ENCODE measurements at regions not wholly inside any gene's neighbourhood (a gene's known extent, or its start where the extent isn't known, plus 50 kb on each side); places are given as distances from the start of the nearest gene placed in this dataset.

DNA sequence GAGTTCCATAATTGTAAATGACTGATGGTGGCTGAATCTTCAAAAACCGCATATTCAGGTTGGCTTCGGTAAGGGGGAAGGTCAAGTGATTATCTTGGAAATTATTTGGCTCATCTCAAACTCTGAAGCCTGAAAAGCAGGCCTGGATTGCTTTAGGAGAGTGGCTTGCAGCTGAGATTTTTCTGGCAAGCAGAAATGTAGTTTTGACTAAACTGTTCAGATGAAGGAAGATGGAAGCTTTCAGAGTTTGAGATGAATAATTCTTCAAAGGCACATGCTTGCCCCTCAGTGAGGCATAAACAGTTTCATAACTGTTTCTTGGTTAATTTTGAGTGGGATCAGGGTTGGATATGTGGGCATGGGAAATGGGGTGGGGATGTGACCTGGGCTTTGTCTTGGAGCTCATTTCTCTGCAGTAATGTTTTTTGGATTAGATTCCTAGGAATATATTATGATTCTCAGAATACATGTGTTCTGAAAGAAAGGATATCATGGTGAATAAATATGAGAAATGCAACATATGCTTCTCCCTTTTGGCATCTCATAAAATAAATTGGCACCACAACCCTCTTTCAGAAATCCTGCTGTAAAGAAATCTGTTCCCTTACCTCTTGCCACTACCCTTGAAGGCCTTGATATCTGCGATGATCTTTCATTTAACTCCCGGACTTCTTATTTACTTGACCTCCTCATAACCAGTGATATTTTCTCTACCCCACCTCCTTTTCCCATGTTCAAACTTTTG lies 469.2 kb downstream of the ADRA2A start:
- intact Hi-C loops (cut with micrococcal nuclease), result no loop called here
- H3K27me3 ChIP-seq (ENCODE audit: low read depth), result no peaks in the 10 kb centered on the region

DNA sequence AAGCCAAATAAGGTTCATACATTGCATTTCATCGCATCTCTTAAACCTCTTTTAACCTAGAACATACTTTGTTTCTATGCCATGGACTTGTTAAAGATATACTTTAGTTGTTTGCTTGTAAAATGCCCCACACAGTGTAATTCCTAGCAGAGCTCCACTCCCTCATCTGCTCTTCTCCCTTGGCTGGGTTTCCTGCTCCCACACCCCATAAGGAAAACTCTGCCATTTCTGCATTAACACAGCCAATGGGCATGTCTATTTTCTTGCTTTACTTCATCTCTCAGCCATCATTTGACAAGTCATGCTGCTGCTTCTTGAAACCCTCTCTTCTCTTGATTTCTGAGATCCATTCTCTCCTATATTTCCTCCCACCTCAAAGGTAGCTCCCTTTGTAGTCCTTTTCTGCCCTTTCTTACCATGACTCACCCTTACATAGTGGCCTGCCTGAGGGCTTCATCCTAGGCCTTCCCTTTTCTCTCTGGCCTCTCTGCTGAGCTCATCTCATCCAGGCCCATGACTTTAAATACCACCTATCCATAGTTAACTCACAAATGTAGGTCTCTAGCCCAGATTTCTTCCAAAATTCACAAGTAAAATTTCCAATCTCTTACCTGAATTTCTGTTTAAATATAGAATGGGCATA lies 471.4 kb downstream of the ADRA2A start:
- DNase-seq, result no peak
- H3K4me3 ChIP-seq, result no peak overlapping the region
- H3K4me1 ChIP-seq, result no peaks in the 10 kb centered on the region
- H3K27ac ChIP-seq (replicated peaks), result no peak overlapping the region
- no peaks in the 10 kb centered on the region for H3K36me3 ChIP-seq
- TF ChIP-seq, protein P1, sequence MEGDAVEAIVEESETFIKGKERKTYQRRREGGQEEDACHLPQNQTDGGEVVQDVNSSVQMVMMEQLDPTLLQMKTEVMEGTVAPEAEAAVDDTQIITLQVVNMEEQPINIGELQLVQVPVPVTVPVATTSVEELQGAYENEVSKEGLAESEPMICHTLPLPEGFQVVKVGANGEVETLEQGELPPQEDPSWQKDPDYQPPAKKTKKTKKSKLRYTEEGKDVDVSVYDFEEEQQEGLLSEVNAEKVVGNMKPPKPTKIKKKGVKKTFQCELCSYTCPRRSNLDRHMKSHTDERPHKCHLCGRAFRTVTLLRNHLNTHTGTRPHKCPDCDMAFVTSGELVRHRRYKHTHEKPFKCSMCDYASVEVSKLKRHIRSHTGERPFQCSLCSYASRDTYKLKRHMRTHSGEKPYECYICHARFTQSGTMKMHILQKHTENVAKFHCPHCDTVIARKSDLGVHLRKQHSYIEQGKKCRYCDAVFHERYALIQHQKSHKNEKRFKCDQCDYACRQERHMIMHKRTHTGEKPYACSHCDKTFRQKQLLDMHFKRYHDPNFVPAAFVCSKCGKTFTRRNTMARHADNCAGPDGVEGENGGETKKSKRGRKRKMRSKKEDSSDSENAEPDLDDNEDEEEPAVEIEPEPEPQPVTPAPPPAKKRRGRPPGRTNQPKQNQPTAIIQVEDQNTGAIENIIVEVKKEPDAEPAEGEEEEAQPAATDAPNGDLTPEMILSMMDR (IDR thresholded peaks at IDR 0.05; ENCODE audit: borderline replicate concordance), result no peak
- intact Hi-C loops (cut with micrococcal nuclease), result no loop called here
- H3K27me3 ChIP-seq (ENCODE audit: low read depth), result no peaks in the 10 kb centered on the region
- H3K9me3 ChIP-seq (replicated peaks), result no peaks in the 10 kb centered on the region

More for the DNA sequence above, 469.2 kb downstream of the ADRA2A start:
- H3K4me3 ChIP-seq, result no peak overlapping the region
- no peaks in the 10 kb centered on the region for H3K9me3 ChIP-seq (replicated peaks)
- no peaks in the 10 kb centered on the region for H3K36me3 ChIP-seq
- no peak for DNase-seq
- TF ChIP-seq, protein P1 (IDR thresholded peaks at IDR 0.05; ENCODE audit: borderline replicate concordance), result no peak
- H3K4me1 ChIP-seq, result no peaks in the 10 kb centered on the region
- no peak overlapping the region for H3K27ac ChIP-seq (replicated peaks)

DNA sequence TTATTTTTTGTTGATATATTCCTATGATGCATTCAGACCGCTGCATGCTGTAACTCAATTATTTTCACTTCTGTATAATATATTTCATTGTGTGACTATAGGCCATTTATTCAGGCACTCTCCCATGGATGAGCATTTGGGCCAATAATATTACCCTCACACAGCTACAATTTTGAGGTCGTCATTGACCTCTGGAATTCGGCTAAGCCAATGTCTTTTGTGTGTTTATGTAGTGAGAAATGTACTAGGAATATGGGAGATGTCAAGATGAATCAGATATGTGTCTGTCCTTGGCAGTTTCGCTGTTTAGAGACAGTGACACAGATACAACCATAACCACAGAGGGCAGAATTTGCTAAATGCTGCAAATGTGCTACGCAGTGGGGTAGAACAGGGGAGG lies 474.2 kb downstream of the ADRA2A start:
- no peaks in the 10 kb centered on the region for H3K36me3 ChIP-seq
- H3K27me3 ChIP-seq (ENCODE audit: low read depth), result no peaks in the 10 kb centered on the region
- no peaks in the 10 kb centered on the region for H3K4me1 ChIP-seq
- H3K9me3 ChIP-seq (replicated peaks), result no peaks in the 10 kb centered on the region
- intact Hi-C loops (cut with micrococcal nuclease), result no loop called here
- H3K27ac ChIP-seq (replicated peaks), result no peak overlapping the region
- TF ChIP-seq, protein P1 (IDR thresholded peaks at IDR 0.05; ENCODE audit: borderline replicate concordance), result no peak
- DNase-seq, result no peak
- no peak overlapping the region for H3K4me3 ChIP-seq

DNA sequence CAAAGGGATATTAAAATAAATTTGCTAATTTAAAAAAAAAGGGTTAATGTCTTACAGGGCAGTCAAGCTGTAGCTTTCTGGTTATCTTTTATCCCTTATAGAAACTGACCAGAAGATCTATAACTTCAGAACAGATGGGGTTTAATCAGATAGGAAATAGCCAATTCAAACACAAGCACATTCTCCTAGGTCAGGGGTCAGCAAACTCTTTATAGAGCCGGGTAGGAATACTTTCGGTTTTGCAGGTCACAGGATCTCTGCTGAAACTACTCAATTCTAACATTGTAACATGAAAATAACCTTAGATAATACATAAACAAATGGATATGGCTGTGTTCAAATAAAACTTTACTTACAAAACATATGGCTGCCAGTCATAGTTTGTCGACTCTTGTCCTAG lies 479.8 kb downstream of the ADRA2A start:
- no peak overlapping the region for H3K27ac ChIP-seq (replicated peaks)
- no peaks in the 10 kb centered on the region for H3K36me3 ChIP-seq
- DNase-seq, result no peak
- TF ChIP-seq, protein P1 (IDR thresholded peaks at IDR 0.05; ENCODE audit: borderline replicate concordance), result no peak
- H3K4me1 ChIP-seq, result no peaks in the 10 kb centered on the region
- no peaks in the 10 kb centered on the region for H3K27me3 ChIP-seq (ENCODE audit: low read depth)
- no peak overlapping the region for H3K4me3 ChIP-seq
- intact Hi-C loops (cut with micrococcal nuclease), result no loop called here
- no peaks in the 10 kb centered on the region for H3K9me3 ChIP-seq (replicated peaks)

DNA sequence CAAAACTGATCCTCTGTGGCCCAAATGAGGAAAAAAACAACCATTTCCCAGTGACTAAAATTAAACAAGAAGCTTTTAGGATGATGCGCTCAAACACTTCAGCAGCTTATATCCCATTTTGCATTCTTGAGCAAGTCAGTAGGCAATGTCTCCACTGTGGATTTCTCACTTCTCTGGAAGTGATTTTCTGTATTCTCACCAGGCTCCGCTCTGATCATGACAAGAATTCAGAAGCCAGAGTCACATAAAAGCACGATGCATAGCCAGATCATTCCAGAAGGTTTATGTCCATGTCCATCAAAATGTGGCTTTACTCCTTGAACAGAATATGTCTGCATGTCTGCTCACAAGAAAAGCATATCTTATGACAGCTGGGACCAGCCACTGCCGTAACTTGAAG lies 481.4 kb downstream of the ADRA2A start:
- no peak for DNase-seq
- Histone ChIP-seq H3K27me3 (ENCODE audit: low read depth) (no peaks in the 10 kb centered on the region), H3K36me3 (no peaks in the 10 kb centered on the region), H3K4me3 (no peak overlapping the region), H3K27ac (replicated peaks) (no peak overlapping the region), H3K9me3 (replicated peaks) (no peaks in the 10 kb centered on the region), H3K4me1 (no peaks in the 10 kb centered on the region)
- intact Hi-C loops (cut with micrococcal nuclease), result no loop called here
- TF ChIP-seq, protein P1 (IDR thresholded peaks at IDR 0.05; ENCODE audit: borderline replicate concordance), result no peak
